Heart left ventricle (tissue), 16 donors: ENCODE measurements at regions not wholly inside any gene's neighbourhood (a gene's known extent, or its start where the extent isn't known, plus 50 kb on each side); places are given as distances from the start of the nearest gene placed in this dataset.

Experiments
- ATAC-seq, 4 donors: fragments of 200-7000 bp; cut with Tn5 transposase; one replicate each; pipeline ENCODE4 v1.9.1; 2020 to 2022; ENCODE audit warnings: moderate library complexity in 4 of 4, mild to moderate bottlenecking in 3 of 4, moderate number of reproducible peaks in 1 of 4
- DNase-seq, 5 donors: peaks; one replicate each; pipeline ENCODE4 v3.0.0-alpha.2; 2020
- H3K27ac ChIP-seq, 12 donors: fragments of 200-600 bp; sonication (generic) in 4 of 12; one replicate each; pipeline versions ENCODE4 v1.5.0 to v1.8.0; 2016 to 2022; ENCODE audit warnings: mild to moderate bottlenecking in 2 of 12
- H3K27me3 ChIP-seq, 9 donors: fragments of 200-600 bp; sonication (generic) in 2 of 9; one replicate each; pipeline versions ENCODE4 v1.5.1 to v1.8.0; 2016 to 2022; ENCODE audit warnings: mild to moderate bottlenecking in 3 of 9
- H3K36me3 ChIP-seq, 9 donors: fragments of 200-600 bp; sonication (generic) in 2 of 9; one replicate each; pipeline versions ENCODE4 v1.5.0 to v1.8.0; 2018 to 2022; ENCODE audit warnings: mild to moderate bottlenecking in 2 of 9
- H3K4me1 ChIP-seq, 12 donors: fragments of 200-600 bp; sonication (generic) in 4 of 12; one replicate each; pipeline versions ENCODE4 v1.5.0 to v1.8.0; 2016 to 2022; ENCODE audit warnings: mild to moderate bottlenecking in 3 of 12
- H3K4me3 ChIP-seq, 12 donors: fragments of 200-600 bp; sonication (generic) in 4 of 12; one replicate each; pipeline versions ENCODE4 v1.5.0 to v1.8.0; 2017 to 2022; ENCODE audit warnings: mild to moderate bottlenecking in 9 of 12, moderate library complexity in 4 of 12
- H3K9me3 ChIP-seq, 12 donors: fragments of 200-600 bp; sonication (generic) in 4 of 12; one replicate each; pipeline versions ENCODE4 v1.5.0 to v1.8.0; 2016 to 2022; ENCODE audit warnings: mild to moderate bottlenecking in 1 of 12
- POLR2A ChIP-seq, 2 donors: fragments of 450-650 bp; IDR thresholded peaks; one replicate each; pipeline ENCODE4 v1.6.1; 2017; ENCODE audit warnings: antibody characterized with exemption in 2 of 2, mild to moderate bottlenecking in 2 of 2, moderate library complexity in 2 of 2
- WGBS, 4 donors: extraction: QIAGEN DNeasy Blood & Tissue Kit in 2 of 4; methylation state at CpG; one replicate each; pipeline versions ENCODE4 v1.1.5 to v1.1.7; 2013 to 2018; 5-methylcytosine and 5-hydroxymethylcytosine counted together
- intact Hi-C, 10 donors: fragments of 100-400 bp; cut with DNase I; formaldehyde crosslinking; loops; one replicate each; pipeline versions ENCODE4 v1.11.1 to v1.14.2; 2022
- TF ChIP-seq, protein P1 (sequence below), 12 donors: fragments of 200-600 bp; sonication (generic) in 4 of 12; IDR thresholded peaks; one replicate each; pipeline versions ENCODE4 v1.5.0 to v1.8.0; 2018 to 2022; ENCODE audit warnings: antibody characterized with exemption in 12 of 12, mild to moderate bottlenecking in 5 of 12
- donor health status: ischemic (EF 13 %, LVEDD 7.1; RV severe dilation, severe dysfunction).
- donor health status: healthy with polysubstance abuse.
- donor health status: DM: no; HTN: yes; CAD: no.
- donor health status: DM: no; HTN: no; CAD: no.
- donor health status: ischemic (EF 25% LVEDD 6.9; RV normal size, moderate dysfunction).
- donor health status: ischemic (EF 25% LVEDD 5.7; RV mildly dilated, moderate dysfunction).
- donor health status: healthy.
- donor health status: DM: yes; HTN: yes; CAD: no.
- donor health status: ischemic (EF 35%, LVEDD 5.7; RV mildly dilated, moderate dysfunction).
- donor health status: nonischemic (EF 11% LVEDD 7.7; RV severe dilation, severe dysfunction).
- donor health status: DM: yes; HTN: yes; CAD: no.
- donor health status: PGD.
- donor health status: ischemic (EF 29% LVEDD 5.4; RV normal size, mild dysfunction).
- donor health status: nonischemic (EF 23%, LVEDD 6.1; RV moderate dilation, normal function).

DNA sequence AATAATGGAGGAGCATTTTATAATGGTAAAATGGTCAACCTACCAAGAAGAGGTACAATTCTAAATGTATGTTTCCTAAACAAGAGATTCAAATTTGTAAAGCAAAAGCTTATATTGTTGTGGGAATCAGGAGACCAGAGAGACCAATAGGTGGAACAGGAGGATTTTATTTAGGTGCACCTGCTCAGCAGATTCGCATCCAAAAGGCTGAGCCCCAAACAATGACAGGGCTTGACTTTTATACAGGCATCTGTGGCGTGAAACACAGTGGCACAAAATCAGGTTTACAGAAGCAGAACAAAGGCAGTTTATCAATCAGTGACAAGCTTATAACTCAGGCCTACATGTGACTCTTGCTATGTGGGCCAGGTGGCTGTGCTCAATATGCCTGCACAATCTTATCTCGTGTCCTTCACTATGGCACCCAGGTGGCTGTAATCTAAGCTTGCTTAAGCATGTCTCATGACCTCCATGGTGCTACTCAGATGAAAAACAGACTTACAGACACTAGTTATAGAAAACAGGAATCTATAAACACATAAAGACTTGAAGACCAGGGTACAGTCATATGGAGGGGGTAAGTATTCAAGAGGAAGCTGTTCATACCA lies 780.2 kb upstream of the CA10 start:
- intact Hi-C loops: loop anchor here in 1 of 10 donors (10.0 kb wide), 1 partner anchor 64 kb away; no protein-coding TSS in a partner anchor
- no peak for TF ChIP-seq POLR2A (IDR thresholded peaks at IDR 0.05)
- TF ChIP-seq, protein P1, sequence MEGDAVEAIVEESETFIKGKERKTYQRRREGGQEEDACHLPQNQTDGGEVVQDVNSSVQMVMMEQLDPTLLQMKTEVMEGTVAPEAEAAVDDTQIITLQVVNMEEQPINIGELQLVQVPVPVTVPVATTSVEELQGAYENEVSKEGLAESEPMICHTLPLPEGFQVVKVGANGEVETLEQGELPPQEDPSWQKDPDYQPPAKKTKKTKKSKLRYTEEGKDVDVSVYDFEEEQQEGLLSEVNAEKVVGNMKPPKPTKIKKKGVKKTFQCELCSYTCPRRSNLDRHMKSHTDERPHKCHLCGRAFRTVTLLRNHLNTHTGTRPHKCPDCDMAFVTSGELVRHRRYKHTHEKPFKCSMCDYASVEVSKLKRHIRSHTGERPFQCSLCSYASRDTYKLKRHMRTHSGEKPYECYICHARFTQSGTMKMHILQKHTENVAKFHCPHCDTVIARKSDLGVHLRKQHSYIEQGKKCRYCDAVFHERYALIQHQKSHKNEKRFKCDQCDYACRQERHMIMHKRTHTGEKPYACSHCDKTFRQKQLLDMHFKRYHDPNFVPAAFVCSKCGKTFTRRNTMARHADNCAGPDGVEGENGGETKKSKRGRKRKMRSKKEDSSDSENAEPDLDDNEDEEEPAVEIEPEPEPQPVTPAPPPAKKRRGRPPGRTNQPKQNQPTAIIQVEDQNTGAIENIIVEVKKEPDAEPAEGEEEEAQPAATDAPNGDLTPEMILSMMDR (IDR thresholded peaks at IDR 0.05): no peak
- Histone ChIP-seq H3K27ac (no peak overlapping the region), H3K4me3 (no peak overlapping the region), H3K9me3 (peaks cover 0 to 31% (median 17%) of the 10 kb centered on the region in 12 donors), H3K36me3 (no peaks in the 10 kb centered on the region), H3K27me3 (no peaks in the 10 kb centered on the region), H3K4me1 (no peaks in the 10 kb centered on the region)
- ATAC-seq: no peak
- 69 to 83% (median 73%) methylated on average over 3 of the region's 3 CpGs for WGBS, 4 donors
- no peak for DNase-seq

DNA sequence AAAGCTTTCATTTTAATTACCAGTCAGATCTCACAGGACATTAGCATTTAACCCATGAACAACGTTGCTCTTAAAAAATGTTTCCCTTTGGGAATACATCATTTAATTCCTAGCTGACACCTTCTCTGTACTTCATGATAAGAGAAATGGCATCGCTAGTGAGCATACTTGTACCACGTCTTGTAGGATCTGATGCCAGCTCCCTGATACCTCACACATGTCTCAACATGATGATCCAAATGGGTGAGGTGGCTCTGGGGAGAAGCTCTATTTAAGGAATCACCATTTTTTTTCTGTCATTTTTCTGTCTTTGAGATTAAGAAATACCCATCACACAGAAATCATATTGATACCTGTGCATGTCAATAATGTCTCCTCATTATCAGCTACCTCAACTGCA lies 772.1 kb upstream of the CA10 start:
- TF ChIP-seq, protein P1 (IDR thresholded peaks at IDR 0.05): no peak
- no peak for TF ChIP-seq POLR2A (IDR thresholded peaks at IDR 0.05)
- no peak for ATAC-seq
- H3K4me1 ChIP-seq: no peaks in the 10 kb centered on the region
- H3K27ac ChIP-seq: no peak overlapping the region
- intact Hi-C loops: loop anchor here in 1 of 10 donors (10.0 kb wide), 1 partner anchor 56 kb away; no protein-coding TSS in a partner anchor
- H3K27me3 ChIP-seq: no peaks in the 10 kb centered on the region
- peaks cover 0 to 4% (median 0%) of the 10 kb centered on the region in 12 donors for H3K9me3 ChIP-seq
- H3K4me3 ChIP-seq: no peak overlapping the region
- DNase-seq: no peak
- H3K36me3 ChIP-seq: no peaks in the 10 kb centered on the region
- WGBS, 4 donors: 76 to 84% (median 82%) methylated on average over 3 of the region's 3 CpGs

DNA sequence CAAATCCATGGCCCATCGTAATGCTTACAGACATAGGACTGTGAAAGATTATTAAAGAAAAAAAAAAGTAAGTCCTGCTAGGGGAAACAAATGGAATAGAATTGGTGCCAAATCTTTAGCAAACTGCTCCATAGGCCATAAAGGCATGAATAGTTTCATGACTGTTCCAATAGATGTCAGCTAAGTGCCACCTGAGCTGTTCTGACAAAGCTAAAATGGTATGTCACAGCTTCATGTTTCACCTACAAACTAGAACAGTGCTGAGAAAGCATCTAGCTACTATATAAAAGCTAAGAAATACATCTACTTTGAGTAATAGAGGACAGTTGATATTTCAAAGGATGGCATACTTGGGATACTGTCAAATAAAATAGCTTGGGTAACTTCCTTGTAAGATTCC lies 771.6 kb upstream of the CA10 start:
- no peak overlapping the region for H3K27ac ChIP-seq
- H3K27me3 ChIP-seq: no peaks in the 10 kb centered on the region
- H3K9me3 ChIP-seq: no peaks in the 10 kb centered on the region
- H3K4me1 ChIP-seq: no peaks in the 10 kb centered on the region
- intact Hi-C loops: loop anchor here in 1 of 10 donors (10.0 kb wide), 1 partner anchor 55 kb away; no protein-coding TSS in a partner anchor
- ATAC-seq: no peak
- H3K4me3 ChIP-seq: no peak overlapping the region
- no peaks in the 10 kb centered on the region for H3K36me3 ChIP-seq
- WGBS, 4 donors: 92 to 97% (median 94%) methylated on average over 1 of the region's 1 CpG
- DNase-seq: no peak
- TF ChIP-seq, protein P1 (IDR thresholded peaks at IDR 0.05): no peak

DNA sequence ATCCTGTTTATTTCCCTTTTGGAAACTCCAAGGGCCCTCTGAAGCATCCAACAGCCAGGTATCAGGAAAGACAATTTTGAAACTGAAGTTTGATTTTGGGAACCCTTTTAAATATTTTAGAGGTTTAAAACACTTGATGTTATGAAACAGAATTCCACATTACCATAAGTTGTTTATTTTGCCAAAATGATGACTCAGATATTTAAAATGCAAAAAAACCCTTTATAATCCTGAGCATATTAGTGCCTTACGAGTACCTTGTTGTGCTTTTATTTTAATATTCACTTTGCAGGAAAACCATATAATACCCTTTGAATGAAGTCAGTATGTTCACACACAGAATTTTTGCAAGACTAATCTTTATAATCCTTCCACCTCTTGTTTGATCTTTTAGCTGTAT lies 765.1 kb upstream of the CA10 start:
- intact Hi-C loops: no loop called here
- DNase-seq (no peak), ATAC-seq (no peak)
- H3K27me3 ChIP-seq: no peaks in the 10 kb centered on the region
- no peak overlapping the region for H3K4me3 ChIP-seq
- no peak for TF ChIP-seq POLR2A (IDR thresholded peaks at IDR 0.05)
- TF ChIP-seq, protein P1 (IDR thresholded peaks at IDR 0.05): no peak
- WGBS, 4 donors: 70 to 87% (median 80%) methylated on average over 1 of the region's 1 CpG
- no peak overlapping the region for H3K27ac ChIP-seq
- H3K4me1 ChIP-seq: no peaks in the 10 kb centered on the region
- H3K36me3 ChIP-seq: no peaks in the 10 kb centered on the region
- peaks cover 0 to 4% (median 0%) of the 10 kb centered on the region in 12 donors for H3K9me3 ChIP-seq
